GM18909 (cell line): ENCODE measurements at regions not wholly inside any gene's neighbourhood (a gene's known extent, or its start where the extent isn't known, plus 50 kb on each side); places are given as distances from the start of the nearest gene placed in this dataset.

Source experiments
- ATAC-seq: cut with Tn5 transposase; IDR thresholded peaks from one replicate; pipeline ENCODE4 v1.9.1; 2021; ENCODE audit warnings: mild to moderate bottlenecking; ENCODE audit not compliant: unreplicated experiment, poor library complexity

- ATAC-seq = no peak
Observed at GRCh38 chr22:49203091-49203858, 624.4 kb downstream of the BRD1 start.

DNA sequence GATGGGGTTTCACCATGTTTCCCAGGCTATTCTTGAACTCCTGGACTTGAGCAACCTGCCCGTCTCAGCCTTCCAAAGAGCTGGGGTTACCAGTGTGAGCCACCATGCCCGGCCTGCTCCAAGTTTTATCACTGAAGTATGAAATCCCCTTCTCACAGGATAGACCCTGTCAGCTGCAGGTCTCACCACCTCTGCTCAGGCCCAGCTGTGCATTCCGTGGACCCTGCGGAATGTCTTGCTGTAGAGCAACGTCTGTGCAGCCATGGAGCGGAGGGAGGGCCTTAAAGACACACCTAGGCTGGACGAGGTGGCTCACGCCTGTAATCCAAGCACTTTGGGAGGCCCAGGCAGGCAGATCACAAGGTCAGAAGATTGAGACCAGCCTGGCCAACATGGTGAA is 625.4 kb downstream of the BRD1 start:
- ATAC-seq = no peak

DNA sequence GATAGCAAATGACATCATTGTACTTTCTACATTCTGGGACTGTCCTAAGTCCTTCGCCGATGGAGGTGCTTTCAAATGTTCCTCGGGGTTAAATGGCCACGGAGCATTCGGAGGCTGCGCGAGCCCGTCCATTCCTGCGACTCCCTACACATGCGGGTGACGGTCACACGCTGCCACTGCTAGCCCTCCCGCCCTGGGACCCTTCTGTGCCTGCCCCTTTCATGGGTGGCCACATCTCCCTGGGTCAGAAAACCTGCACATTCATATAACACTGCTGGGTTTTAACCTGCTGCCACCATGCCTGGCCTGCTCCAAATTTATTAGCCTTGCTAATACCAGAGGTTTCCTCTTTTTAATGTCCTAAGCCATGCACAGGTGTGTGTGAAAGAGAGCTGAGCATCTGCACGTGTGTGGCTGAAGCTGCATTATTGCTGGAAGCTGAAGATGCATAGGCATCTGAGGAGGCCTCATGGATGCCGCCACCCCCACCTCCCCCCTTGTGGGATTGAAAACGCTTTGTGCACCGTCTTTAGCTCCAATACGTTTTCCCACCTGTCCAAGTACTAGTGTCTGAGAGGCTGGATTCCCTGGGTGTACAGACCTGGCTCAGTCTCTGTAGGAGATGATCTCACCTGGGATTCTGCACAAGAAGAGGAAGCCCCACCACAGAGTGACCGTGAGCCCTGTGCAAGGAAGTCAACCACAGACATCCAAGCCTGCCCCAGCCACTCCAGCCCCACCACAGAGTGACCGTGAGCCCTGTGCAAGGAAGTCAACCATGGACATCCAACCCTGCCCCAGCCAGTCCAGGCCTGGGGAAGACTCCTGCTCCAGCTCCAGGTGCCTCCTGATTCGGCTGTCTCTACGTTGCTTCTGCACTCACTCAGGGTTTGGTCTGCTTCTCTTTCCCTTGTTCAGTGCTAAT is 626.4 kb downstream of the BRD1 start:
- no peak for ATAC-seq

DNA sequence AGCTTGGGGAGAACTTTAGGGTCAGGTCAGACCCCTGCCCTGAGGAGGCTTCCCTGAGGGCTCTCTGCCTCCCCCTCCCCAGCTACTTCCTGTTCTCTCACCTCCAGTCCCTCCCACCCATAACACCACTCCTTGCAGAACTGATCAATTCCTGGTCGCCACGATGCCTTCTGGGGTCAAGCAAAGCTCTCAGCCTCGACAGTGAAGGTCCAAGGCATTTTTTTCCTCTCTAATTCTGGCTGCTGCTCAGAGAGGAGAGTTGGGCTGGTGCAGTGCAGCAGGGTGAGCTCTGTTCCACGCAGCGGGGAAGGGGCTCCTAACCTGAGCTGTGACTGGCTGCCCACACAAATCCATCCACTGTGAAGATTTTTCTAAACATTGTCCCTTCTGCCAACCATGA is 628.4 kb downstream of the BRD1 start:
- no peak for ATAC-seq

GRCh38 chr22:49198705-49199084 is 629.0 kb downstream of the BRD1 start:
- ATAC-seq = no peak

DNA sequence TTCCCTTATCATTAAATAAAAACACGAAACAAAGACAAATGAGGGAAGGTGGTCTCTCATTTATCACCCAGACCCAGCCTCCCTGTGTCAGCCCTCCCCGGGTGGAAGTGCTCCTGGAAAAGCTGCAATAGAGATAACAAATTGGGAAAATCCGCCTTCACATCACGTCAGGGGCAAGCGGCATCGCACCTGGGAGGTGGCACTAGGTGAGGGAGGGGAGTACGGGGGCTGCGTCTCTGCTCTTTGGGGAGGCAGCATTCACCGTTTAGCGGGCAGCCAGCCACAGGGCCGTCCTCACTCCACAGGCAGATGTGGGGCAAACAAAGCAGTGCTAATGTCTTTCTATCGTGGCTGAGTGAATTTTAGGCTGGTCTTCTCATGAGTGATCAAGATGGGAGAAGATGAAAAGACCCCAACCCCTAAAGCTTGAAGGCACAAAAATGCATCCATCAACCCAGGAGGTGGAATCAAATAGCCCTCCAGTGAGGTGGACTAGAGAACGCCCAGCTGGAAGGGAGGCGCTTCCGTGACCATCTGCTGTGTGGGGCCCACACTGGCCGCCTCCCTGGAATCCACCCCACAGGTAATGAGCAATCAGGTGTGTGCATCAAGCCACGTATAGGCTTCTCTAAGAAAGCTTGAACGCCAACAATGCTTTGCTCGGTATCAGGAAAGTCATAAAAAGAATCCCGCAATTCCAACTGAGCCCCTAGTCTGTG is 629.5 kb downstream of the BRD1 start:
- ATAC-seq = no peak

DNA sequence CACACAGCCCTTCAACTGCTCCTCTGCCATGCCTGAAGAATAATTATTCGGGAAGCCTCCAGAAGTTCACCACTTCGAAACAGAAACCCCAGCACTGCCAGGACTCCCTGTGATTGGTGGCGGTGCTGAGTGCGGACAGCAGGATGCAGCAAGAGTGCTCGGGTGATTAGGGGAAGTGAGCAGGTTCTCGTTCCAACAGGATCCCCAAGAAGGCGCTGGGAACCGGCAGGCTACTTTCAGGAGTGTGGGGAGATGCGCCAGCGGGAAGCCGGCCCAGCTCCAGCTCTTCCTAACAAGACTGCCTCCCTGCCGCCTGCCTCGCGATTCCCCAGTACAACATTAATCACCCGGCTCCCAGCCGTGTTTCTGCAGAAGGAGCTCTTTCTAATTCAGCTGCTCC is 630.2 kb downstream of the BRD1 start:
- ATAC-seq = no peak

DNA sequence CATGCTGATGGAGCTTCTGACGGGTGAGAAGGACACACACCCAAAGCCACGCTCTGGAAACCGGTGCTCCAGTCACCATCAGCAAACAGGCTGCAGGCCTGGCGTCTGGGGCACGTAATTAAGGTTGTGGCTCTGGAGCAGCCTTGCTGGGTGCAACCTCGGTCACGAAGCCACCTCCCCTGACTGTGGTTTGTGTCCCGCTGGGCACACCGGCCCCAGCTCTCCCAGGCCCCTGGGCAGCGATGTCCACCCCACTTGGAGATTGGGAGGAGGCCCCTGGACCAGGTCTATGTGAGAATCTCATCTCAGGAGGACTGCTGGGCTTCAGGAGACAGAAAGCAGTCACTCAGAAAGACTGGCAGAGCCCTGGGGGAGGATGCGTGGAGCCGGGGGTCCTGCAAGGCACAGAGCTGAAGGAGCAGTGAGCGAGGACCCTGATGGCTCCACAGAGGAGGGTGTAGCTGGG is 631.6 kb downstream of the BRD1 start:
- no peak for ATAC-seq

DNA sequence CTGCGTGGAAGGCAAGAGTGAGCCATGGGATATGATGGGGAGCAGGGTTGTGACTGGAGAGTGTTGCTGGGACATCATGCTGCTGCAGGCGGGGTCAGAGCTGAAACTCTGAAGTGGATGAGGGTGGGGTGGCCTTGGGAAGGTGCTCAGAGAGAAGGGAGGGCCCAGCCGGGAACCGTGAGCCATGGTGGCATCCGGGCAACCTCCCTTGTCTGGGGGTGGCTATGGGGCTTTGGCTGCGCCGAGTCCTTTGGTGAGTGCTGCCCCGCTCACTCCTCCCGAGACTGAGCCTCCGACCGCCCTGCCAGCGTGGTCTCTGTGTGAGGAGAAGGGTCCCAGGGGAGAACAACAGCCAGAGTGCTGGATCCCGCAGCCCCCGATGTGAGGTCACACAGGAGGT is 632.0 kb downstream of the BRD1 start:
- no peak for ATAC-seq

- no peak for ATAC-seq
Observed at GRCh38 chr22:49193901-49194465, 633.7 kb downstream of the BRD1 start.

DNA sequence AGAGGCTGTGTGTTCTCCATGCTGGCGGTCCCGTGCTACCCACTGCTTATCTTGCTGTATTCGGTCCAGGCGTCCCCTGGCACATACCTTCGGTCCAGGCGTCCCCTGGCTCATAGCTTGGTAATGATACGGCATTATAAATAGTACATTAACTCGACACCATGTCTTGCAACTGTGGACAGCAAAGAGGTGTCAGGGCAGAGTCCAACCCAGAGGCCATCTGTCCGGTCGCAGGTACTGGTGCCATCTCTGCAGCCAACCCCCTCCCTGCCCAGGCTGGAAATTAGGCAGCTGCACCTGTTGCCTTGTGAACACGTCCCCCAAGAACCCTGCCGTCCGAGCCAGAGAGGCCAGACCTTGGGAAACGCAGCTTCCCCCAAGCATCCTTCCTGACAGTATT is 634.3 kb downstream of the BRD1 start:
- no peak for ATAC-seq

- no peak for ATAC-seq
Observed at GRCh38 chr22:49192857-49193250, 634.8 kb downstream of the BRD1 start.

GRCh38 chr22:49192180-49192856 is 635.4 kb downstream of the BRD1 start:
- ATAC-seq = no peak

DNA sequence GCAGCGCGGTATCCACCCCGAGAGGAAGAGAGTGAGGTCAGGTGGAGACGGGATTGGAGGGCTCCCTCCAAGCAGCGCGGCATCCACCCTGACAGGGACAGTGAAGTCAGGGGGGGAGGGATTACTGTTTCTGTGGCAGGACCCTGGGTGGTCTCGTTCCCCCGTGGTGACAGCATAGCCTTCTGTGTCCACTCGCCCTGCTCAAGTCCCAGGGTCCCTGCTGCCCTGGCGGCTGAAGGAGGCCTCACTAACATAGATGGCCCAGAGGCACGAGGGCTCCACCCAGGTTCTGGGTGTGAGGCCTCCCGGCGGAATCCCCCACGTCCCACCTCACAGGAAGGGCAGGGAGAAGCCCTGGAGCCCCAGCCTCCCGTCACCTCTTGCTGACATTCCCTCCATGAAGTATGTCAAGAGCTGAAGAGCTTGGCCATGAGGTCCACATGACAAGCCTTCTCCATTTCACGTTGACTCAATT is 636.1 kb downstream of the BRD1 start:
- ATAC-seq = no peak

DNA sequence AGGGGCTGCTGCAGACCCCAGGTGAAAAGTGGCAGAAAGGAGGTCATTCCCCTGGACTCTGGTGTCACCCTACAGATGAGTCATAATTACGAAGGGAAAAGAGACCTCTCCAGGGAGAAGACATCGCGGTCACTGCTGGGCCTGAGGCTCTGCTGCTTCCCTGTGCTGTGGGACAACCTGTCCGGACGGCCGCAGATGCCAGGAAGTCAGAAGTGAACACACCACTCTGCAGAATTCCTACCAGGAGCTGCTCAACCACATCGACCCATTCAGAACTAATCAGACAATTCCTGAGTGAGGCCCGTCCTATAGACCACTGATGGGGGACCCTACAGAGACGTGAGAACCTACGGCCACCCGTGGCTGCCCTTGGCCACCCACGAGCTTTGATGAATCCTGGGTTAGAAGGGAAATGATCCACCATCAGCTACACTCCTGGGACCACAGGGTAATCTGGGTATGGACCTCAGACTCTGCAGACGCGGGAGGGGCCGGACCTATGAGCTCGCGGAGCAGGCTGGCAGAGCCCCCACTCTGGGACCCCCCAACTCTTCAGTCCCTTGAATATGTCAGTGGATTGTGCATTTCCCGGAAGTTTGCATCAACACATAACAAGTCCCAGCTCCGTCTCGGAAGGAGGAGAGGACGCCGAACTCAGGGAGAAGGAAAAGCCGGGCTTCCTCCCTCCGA is 636.7 kb downstream of the BRD1 start:
- ATAC-seq = no peak

- no peak for ATAC-seq
Observed at GRCh38 chr22:49189871-49190270, 637.8 kb downstream of the BRD1 start.

DNA sequence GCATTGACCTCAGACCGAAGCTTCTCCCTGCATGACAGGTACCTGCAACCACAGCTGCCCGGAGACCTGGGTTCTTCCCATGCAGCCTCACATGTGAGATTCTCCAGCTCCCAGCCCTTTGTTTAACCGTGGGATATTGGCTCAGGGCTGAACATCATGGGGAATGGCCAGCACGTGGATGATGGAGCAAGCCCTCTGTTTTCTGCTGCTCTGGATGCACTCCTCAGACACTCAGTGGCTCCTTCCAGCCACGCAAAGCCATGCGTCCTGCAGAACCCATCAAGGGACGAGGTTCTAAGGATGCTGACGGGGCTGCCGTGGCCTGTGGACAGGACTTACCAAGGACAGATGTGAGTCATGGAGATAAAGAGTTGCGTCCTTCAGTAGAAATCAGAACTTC is 639.1 kb downstream of the BRD1 start:
- ATAC-seq = no peak

- no peak for ATAC-seq
Observed at GRCh38 chr22:49188091-49188490, 639.6 kb downstream of the BRD1 start.

DNA sequence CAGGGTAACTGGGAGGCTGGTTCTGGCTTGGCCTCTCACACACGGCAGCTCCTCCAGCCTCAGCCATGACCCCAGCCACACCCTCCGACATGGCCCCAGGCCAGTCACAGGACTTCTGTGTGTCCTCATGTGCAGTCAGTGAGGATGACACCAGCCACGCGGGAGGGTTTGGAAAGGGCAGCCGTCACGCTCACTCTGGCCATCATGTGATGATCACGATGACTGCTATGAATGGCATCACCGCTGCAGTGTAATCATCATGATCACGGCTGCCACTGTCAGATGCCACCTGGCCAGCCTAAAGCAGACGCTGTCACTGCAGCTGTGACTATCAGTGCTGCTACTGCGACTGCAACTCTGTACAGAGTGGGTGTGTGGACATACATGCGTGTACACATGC is 640.9 kb downstream of the BRD1 start:
- no peak for ATAC-seq
